Type B pancreatic cell (in vitro differentiated cells): ENCODE measurements at regions not wholly inside any gene's neighbourhood (a gene's known extent, or its start where the extent isn't known, plus 50 kb on each side); places are given as distances from the start of the nearest gene placed in this dataset.
A peak's percentile ranks its signal among the peaks of the same experiment; 100 is the strongest.

ENCODE experiments used
- DNase-seq: peaks from one replicate; pipeline ENCODE4 v3.0.0; 2021; ENCODE audit warnings: mixed read lengths; ENCODE audit not compliant: unreplicated experiment; ENCODE audit errors: extremely low spot score
- H3K27ac Mint-ChIP-seq: 2 replicates; pipeline ENCODE4 v1.8.0; 2021; ENCODE audit warnings: mild to moderate bottlenecking, mixed read lengths
- H3K27me3 Mint-ChIP-seq: 2 replicates; pipeline ENCODE4 v1.8.0; 2021; ENCODE audit warnings: mixed read lengths
- H3K36me3 Mint-ChIP-seq: 2 replicates; pipeline ENCODE4 v1.8.0; 2021; ENCODE audit warnings: mixed read lengths
- H3K4me1 Mint-ChIP-seq: one replicate; pipeline ENCODE4 v1.8.0; 2021; ENCODE audit warnings: mixed read lengths; ENCODE audit not compliant: unreplicated experiment
- H3K4me3 Mint-ChIP-seq: 2 replicates; pipeline ENCODE4 v1.8.0; 2021; ENCODE audit warnings: mild to moderate bottlenecking, mixed read lengths
- H3K9me3 Mint-ChIP-seq: 2 replicates; pipeline ENCODE4 v1.8.0; 2021; ENCODE audit warnings: mixed read lengths
- TF ChIP-seq, protein P1 (sequence below): fragments of 200-600 bp; sonication (generic); conservative IDR thresholded peaks from 2 replicates; pipeline ENCODE4 v1.5.0; 2021; ENCODE audit warnings: antibody characterized with exemption, mild to moderate bottlenecking

DNA sequence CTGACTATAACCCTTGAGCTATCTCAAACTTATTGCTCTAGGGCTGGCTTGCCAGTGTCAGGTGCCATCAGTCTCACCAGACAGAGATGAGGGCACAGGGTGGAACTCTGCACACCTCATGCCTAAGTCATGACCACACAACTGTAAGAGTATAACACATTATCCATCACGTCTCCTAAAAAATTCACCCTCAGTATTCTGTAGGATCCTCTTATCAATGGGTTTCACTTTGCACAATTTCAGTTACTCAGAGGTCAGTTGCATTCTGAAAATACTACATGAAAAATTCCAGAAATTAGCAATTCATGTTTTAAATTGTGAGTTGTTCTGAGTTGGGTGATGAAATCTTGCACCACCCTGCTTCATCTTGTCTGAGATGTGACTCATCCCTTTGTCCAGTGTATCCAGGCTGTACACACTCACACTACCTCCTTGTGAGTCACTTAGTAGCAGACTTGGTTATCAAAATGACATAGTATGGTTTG is 690.9 kb upstream of the CDH18 start:
- TF ChIP-seq, protein P1, sequence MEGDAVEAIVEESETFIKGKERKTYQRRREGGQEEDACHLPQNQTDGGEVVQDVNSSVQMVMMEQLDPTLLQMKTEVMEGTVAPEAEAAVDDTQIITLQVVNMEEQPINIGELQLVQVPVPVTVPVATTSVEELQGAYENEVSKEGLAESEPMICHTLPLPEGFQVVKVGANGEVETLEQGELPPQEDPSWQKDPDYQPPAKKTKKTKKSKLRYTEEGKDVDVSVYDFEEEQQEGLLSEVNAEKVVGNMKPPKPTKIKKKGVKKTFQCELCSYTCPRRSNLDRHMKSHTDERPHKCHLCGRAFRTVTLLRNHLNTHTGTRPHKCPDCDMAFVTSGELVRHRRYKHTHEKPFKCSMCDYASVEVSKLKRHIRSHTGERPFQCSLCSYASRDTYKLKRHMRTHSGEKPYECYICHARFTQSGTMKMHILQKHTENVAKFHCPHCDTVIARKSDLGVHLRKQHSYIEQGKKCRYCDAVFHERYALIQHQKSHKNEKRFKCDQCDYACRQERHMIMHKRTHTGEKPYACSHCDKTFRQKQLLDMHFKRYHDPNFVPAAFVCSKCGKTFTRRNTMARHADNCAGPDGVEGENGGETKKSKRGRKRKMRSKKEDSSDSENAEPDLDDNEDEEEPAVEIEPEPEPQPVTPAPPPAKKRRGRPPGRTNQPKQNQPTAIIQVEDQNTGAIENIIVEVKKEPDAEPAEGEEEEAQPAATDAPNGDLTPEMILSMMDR: no peak
- DNase-seq: no peak
- no peaks in the 10 kb centered on the region for H3K27me3 Mint-ChIP-seq
- H3K4me3 Mint-ChIP-seq: no peak overlapping the region
- no peaks in the 10 kb centered on the region for H3K9me3 Mint-ChIP-seq
- no peaks in the 10 kb centered on the region for H3K36me3 Mint-ChIP-seq
- peak overlapping the region; percentile 69 for H3K27ac Mint-ChIP-seq
- peaks cover 4% of the 10 kb centered on the region for H3K4me1 Mint-ChIP-seq

DNA sequence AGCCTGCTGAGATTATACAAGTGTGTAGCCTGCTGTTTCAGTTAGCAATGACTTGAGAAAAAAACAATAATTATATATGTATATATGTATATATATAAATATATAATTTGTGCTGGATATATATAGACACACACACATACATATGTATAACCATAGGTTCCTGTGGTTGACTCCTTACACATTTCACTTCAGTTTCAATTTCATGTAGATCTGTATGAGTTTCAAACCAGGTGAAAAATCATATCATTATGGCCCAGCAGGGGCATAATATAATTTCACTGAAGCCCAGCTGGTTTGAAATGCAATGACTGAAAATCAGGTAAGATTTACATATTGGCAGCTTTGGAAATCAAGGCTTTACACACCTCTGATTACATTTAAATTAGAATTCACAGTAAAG is 690.4 kb upstream of the CDH18 start:
- H3K9me3 Mint-ChIP-seq: no peaks in the 10 kb centered on the region
- TF ChIP-seq, protein P1: no peak
- DNase-seq: no peak
- no peak overlapping the region for H3K27ac Mint-ChIP-seq
- H3K27me3 Mint-ChIP-seq: no peaks in the 10 kb centered on the region
- H3K4me3 Mint-ChIP-seq: no peak overlapping the region
- H3K4me1 Mint-ChIP-seq: peaks cover 4% of the 10 kb centered on the region
- no peaks in the 10 kb centered on the region for H3K36me3 Mint-ChIP-seq

DNA sequence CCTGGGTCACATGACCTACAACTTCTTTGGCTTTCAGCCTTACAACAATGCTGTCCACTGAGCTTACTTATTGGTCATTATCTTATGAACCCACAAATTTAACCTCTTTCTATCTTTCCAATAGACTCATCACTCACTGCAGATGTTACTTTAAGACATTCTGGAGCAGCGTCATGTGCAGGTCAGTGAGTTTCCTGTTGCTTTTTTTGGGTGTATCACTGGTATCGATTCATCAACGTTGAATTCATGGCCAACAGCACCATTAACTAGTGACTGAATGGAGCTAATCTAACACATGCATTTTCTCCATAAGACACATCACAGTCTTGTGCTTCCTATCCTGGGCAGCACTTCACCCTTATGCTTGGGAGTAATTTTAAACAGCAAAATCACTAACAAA is 672.6 kb upstream of the CDH18 start:
- TF ChIP-seq, protein P1: no peak
- Mint-ChIP-seq H3K27ac (peak overlapping the region; percentile 12), H3K36me3 (no peaks in the 10 kb centered on the region), H3K9me3 (no peaks in the 10 kb centered on the region), H3K4me3 (no peak overlapping the region), H3K4me1 (no peaks in the 10 kb centered on the region), H3K27me3 (no peaks in the 10 kb centered on the region)
- DNase-seq: no peak

DNA sequence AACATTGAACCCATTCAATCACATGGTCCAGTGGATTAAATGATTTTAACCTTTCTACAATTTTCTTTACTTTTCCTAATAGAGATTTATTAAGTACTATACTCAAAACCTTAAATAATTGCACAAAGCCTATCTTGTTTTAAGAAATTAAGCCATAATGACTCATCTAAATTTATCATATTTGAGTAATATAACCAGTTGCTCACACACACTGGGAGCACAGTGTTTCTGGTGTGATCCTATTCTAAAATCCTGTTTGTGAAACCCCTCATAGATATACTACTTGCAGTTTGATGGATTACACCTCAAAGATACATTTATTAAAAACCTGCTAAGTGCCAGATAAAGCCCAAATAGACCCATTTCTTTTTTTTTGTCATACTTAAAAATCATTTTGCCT is 668.3 kb upstream of the CDH18 start:
- DNase-seq: no peak
- no peak overlapping the region for H3K27ac Mint-ChIP-seq
- H3K4me3 Mint-ChIP-seq: no peak overlapping the region
- H3K9me3 Mint-ChIP-seq: no peaks in the 10 kb centered on the region
- no peaks in the 10 kb centered on the region for H3K36me3 Mint-ChIP-seq
- H3K27me3 Mint-ChIP-seq: no peaks in the 10 kb centered on the region
- no peaks in the 10 kb centered on the region for H3K4me1 Mint-ChIP-seq
- TF ChIP-seq, protein P1: no peak

DNA sequence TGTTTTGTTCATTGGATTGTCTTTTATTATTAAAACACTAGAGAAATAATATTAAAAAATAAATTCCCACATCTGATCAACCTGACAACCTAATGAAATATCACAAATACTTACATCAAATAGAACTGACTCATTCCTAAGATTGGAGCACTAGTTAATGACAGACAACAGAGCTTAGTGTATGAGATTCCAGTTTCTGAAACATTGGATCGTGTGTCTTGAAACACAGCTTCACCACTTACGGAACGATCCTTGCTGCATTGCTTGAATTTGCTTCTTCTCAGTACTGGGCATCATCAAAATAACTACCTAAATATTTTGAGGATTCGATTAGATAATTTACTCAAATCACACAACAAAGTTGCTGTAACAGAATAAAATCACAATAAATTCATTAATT is 667.2 kb upstream of the CDH18 start:
- no peaks in the 10 kb centered on the region for H3K36me3 Mint-ChIP-seq
- no peak overlapping the region for H3K27ac Mint-ChIP-seq
- no peaks in the 10 kb centered on the region for H3K27me3 Mint-ChIP-seq
- TF ChIP-seq, protein P1: no peak
- H3K9me3 Mint-ChIP-seq: peaks cover under 1% of the 10 kb centered on the region
- H3K4me3 Mint-ChIP-seq: no peak overlapping the region
- H3K4me1 Mint-ChIP-seq: no peaks in the 10 kb centered on the region
- no peak for DNase-seq

DNA sequence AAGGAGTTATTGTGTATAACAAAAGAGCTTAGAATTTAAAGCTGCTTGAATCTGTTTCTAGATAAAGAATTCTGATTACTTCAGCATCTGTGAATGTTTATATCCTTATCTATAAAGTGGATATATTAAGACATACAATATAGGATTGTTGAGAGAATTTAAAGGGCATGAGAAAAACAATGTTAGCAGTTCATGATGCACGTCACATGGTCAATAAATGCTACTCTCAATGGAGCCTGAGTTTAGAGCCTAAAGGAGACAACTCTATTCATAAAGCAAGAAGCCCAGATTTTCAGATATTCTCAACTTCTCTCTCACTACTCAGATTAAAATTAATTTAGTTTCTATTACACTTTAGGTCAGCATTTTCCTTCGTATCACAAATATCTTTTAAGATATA is 666.7 kb upstream of the CDH18 start:
- DNase-seq: no peak

More for the DNA sequence above, 666.7 kb upstream of the CDH18 start:
- TF ChIP-seq, protein P1: no peak
- Mint-ChIP-seq H3K36me3 (no peaks in the 10 kb centered on the region), H3K9me3 (peaks cover 4% of the 10 kb centered on the region), H3K4me1 (no peaks in the 10 kb centered on the region), H3K27me3 (no peaks in the 10 kb centered on the region), H3K27ac (no peak overlapping the region), H3K4me3 (no peak overlapping the region)
